ENCODE measurements at regions not wholly inside any gene's neighbourhood (a gene's known extent, or its start where the extent isn't known, plus 50 kb on each side); places are given as distances from the start of the nearest gene placed in this dataset.
"Not testable (repeated sequence)": the region's sequence is repeated elsewhere in the genome, so short reads cannot be mapped to it uniquely, and the experiment has no call there.

DNA sequence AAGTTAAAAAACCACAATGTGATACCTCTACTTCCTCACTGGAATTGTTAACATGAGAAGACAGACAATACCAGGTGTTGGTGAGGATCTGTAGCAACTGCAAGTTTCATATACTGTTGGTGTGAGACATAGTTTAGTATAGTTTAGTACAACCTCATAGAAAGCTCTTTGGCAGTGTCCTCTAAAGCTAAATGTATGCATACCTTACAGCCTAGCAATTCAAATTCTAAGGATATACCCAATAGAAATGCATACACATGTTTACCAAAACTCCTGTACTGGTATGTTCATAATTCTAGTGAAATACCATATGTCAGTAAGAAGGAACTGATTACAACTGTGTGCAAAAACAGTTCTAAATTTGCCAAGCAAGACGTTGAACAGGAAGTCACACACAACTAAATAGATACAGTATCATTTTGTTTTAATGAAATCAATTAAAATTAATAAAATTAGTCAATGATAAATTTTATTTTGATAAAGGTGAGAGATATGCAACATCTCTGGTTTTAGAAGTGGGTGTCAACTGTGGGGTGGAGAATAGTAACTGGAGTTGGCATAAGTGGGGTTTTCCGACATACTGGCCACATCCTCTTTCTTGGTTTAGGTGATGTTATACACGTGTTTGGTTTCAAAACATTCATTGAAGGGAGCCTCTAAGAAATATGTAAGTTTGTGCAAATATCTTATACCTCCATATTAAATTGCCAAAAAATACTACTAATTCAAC, 450.7 kb downstream of the PTPRC start:
- Histone ChIP-seq H3K4me3 (no peak overlapping the region), H3K4me1 (no peaks in the 10 kb centered on the region), H3K9me3 (no peaks in the 10 kb centered on the region), H3K36me3 (no peaks in the 10 kb centered on the region), H3K27ac (no peak overlapping the region), H3K9ac (ENCODE audit: low read depth in 2 of 2, low read length in 2 of 2) (no peak overlapping the region), H3K27me3 (no peaks in the 10 kb centered on the region)
- TF ChIP-seq, protein P1, sequence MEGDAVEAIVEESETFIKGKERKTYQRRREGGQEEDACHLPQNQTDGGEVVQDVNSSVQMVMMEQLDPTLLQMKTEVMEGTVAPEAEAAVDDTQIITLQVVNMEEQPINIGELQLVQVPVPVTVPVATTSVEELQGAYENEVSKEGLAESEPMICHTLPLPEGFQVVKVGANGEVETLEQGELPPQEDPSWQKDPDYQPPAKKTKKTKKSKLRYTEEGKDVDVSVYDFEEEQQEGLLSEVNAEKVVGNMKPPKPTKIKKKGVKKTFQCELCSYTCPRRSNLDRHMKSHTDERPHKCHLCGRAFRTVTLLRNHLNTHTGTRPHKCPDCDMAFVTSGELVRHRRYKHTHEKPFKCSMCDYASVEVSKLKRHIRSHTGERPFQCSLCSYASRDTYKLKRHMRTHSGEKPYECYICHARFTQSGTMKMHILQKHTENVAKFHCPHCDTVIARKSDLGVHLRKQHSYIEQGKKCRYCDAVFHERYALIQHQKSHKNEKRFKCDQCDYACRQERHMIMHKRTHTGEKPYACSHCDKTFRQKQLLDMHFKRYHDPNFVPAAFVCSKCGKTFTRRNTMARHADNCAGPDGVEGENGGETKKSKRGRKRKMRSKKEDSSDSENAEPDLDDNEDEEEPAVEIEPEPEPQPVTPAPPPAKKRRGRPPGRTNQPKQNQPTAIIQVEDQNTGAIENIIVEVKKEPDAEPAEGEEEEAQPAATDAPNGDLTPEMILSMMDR (IDR thresholded peaks at IDR 0.05), result no peak
- intact Hi-C loops (cut with DNase I), result no loop called here
- no peak for DNase-seq

DNA sequence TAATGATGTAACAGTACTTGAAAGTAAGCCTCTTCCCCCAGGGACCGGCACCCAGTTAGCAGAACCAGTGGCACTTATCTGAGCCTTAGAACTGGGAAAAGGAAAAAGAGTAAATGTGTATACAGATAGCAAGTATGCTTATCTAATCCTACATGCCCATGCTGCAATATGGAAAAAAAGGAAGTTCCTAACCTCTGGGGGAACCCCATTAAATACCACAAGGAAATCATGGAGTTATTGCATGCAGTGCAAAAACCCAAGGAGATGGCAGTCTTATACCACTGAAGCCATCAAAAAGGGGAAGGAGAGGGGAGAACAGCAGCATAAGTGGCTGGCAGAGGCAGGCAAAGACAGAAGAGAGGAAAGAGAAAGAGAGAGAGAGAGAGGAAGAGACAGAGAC, 456.8 kb downstream of the PTPRC start:
- H3K4me3 ChIP-seq; DNase-seq; H3K27me3 ChIP-seq; H3K9ac ChIP-seq (ENCODE audit: low read depth in 2 of 2, low read length in 2 of 2); H3K9me3 ChIP-seq; H3K4me1 ChIP-seq; intact Hi-C loops (cut with DNase I); H3K27ac ChIP-seq; H3K36me3 ChIP-seq: not testable (repeated sequence)

DNA sequence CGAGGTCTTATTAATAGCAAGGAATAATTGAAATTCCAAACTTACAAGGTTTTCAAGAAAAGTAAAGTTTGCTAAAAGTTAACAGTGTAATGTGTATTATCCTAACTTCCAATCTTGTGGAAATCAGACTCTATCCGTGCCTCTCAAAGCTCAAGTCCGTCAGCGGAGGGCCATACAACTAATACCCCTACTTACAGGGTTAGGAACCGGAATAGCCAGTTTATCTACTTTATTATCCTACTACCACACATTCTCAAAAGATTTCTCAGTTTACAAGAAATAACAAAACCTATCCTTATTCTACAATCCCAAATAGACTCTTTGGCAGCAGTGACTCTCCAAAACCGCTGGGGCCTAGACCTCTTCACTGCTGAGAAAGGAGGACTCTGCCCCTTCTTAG, 457.8 kb downstream of the PTPRC start:
- intact Hi-C loops (cut with DNase I), result no loop called here
- Histone ChIP-seq H3K9ac (ENCODE audit: low read depth in 2 of 2, low read length in 2 of 2) (no peak overlapping the region), H3K27me3 (no peaks in the 10 kb centered on the region), H3K4me1 (no peaks in the 10 kb centered on the region), H3K36me3 (no peaks in the 10 kb centered on the region), H3K4me3 (no peak overlapping the region), H3K9me3 (no peaks in the 10 kb centered on the region), H3K27ac (no peak overlapping the region)
- TF ChIP-seq, protein P1 (IDR thresholded peaks at IDR 0.05), result no peak
- DNase-seq, result no peak

DNA sequence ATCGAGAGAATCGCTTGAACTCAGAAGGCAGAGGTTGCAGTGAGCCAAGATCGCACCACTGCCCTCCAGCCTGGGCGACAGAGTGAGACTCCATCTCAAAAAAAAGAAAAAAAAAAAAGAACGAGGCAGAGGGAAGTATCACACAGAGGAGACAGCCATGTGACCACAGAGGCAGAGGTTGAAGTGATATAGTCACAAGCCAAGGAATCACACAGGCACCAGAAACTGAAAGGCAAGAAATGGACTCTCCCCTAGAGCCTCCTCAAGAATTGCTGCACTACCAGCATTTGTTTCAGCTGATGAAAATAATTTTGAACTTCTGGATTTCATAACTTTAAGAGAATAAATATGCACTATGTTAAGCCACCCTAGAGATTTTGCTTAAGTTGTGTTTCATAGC, 459.6 kb downstream of the PTPRC start:
- DNase-seq, result no peak
- H3K9ac ChIP-seq (ENCODE audit: low read depth in 2 of 2, low read length in 2 of 2), result no peak overlapping the region
- H3K4me3 ChIP-seq, result no peak overlapping the region
- H3K27ac ChIP-seq, result no peak overlapping the region
- intact Hi-C loops (cut with DNase I), result no loop called here
- no peaks in the 10 kb centered on the region for H3K4me1 ChIP-seq
- H3K27me3 ChIP-seq, result no peaks in the 10 kb centered on the region
- H3K9me3 ChIP-seq, result no peaks in the 10 kb centered on the region
- TF ChIP-seq, protein P1 (IDR thresholded peaks at IDR 0.05), result no peak
- H3K36me3 ChIP-seq, result no peaks in the 10 kb centered on the region

DNA sequence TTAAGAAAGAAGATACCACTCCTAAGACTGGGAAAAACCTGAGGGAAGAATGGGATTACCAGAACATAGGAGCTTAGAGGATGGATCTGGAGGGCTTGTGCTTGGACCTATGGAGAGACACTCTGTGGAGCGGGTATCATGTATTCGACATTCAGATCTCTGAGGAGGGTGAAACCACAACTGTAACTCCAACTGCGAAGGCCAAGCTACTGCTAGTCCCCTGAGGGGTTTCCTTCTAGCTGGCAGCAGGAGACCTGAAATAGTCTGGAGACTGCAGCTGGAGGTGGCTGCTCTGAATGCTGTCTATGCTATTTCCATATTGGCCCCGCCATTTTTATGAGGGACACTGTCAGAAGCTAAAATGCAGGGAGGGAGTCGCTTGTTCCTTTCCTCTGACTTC, 462.3 kb downstream of the PTPRC start:
- Histone ChIP-seq H3K9ac (ENCODE audit: low read depth in 2 of 2, low read length in 2 of 2) (no peak overlapping the region), H3K4me1 (no peaks in the 10 kb centered on the region), H3K27me3 (no peaks in the 10 kb centered on the region), H3K36me3 (no peaks in the 10 kb centered on the region), H3K9me3 (no peaks in the 10 kb centered on the region), H3K4me3 (no peak overlapping the region), H3K27ac (no peak overlapping the region)
- DNase-seq, result no peak
- TF ChIP-seq, protein P1 (IDR thresholded peaks at IDR 0.05), result no peak
- intact Hi-C loops (cut with DNase I), result no loop called here

DNA sequence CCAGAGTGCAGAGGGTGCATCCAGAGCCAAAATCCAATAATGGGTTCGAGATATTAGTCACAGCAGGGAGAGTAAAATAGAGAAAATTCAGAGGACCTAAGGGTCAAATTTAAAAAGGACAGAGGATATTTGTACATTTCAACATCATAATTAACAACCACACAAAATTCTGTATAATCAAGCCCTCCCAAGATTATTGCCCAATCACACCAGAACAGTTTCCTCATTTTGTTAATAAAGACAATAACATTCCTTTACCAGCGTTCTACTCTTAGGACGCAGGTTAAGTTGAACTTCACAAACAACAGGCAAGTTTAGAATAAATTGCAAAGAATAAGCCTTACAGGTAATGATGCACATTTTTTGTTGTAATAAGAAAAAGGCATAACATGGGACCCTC, 462.8 kb downstream of the PTPRC start:
- no peaks in the 10 kb centered on the region for H3K9me3 ChIP-seq
- H3K27ac ChIP-seq, result no peak overlapping the region
- no peak for DNase-seq
- H3K36me3 ChIP-seq, result no peaks in the 10 kb centered on the region
- TF ChIP-seq, protein P1 (IDR thresholded peaks at IDR 0.05), result no peak
- no peak overlapping the region for H3K4me3 ChIP-seq
- H3K27me3 ChIP-seq, result no peaks in the 10 kb centered on the region
- intact Hi-C loops (cut with DNase I), result no loop called here
- H3K9ac ChIP-seq (ENCODE audit: low read depth in 2 of 2, low read length in 2 of 2), result no peak overlapping the region
- H3K4me1 ChIP-seq, result no peaks in the 10 kb centered on the region

Measured in colonic mucosa (tissue), 4 donors.